ENCODE measurements at regions not wholly inside any gene's neighbourhood (a gene's known extent, or its start where the extent isn't known, plus 50 kb on each side); places are given as distances from the start of the nearest gene placed in this dataset.

- DNase-seq (ENCODE audit: low read depth in 1 of 2, low spot score in 1 of 2): no peak
- Histone ChIP-seq H3K4me3 (replicated peaks; ENCODE audit: insufficient read depth, low read length) (no peak overlapping the region), H3K27ac (replicated peaks) (no peak overlapping the region), H3K27me3 (ENCODE audit: insufficient read depth, poor library complexity, severe bottlenecking) (no peaks in the 10 kb centered on the region)
- TF ChIP-seq CTCF (IDR thresholded peaks at IDR 0.05; ENCODE audit: insufficient read depth, low read length): no peak
- TF ChIP-seq REST (IDR thresholded peaks at IDR 0.05; ENCODE audit: insufficient replicate concordance, low read depth): no peak
- TF ChIP-seq SPI1 (IDR thresholded peaks at IDR 0.05; ENCODE audit: borderline replicate concordance, low read depth): no peak
- no peak for TF ChIP-seq GABPA (IDR thresholded peaks at IDR 0.05; ENCODE audit: low read depth)
- TF ChIP-seq POLR2AphosphoS5 (IDR thresholded peaks at IDR 0.05; ENCODE audit: low read depth): no peak
Observed at GRCh38 chr3:34696831-34697230, 898.4 kb downstream of the PDCD6IP start.

- TF ChIP-seq CTCF (IDR thresholded peaks at IDR 0.05; ENCODE audit: insufficient read depth, low read length) (no peak), POLR2AphosphoS5 (IDR thresholded peaks at IDR 0.05; ENCODE audit: low read depth) (no peak), REST (IDR thresholded peaks at IDR 0.05; ENCODE audit: insufficient replicate concordance, low read depth) (no peak)
- Histone ChIP-seq H3K4me3 (replicated peaks; ENCODE audit: insufficient read depth, low read length) (no peak overlapping the region), H3K27me3 (ENCODE audit: insufficient read depth, poor library complexity, severe bottlenecking) (no peaks in the 10 kb centered on the region), H3K27ac (replicated peaks) (no peak overlapping the region)
- no peak for DNase-seq (ENCODE audit: low read depth in 1 of 2, low spot score in 1 of 2)
Observed at GRCh38 chr3:34703053-34703452, 904.6 kb downstream of the PDCD6IP start.

GRCh38 chr3:34724916-34725499 is 914.3 kb upstream of the ARPP21 start:
- TF ChIP-seq GABPA (IDR thresholded peaks at IDR 0.05; ENCODE audit: low read depth) (no peak), SPI1 (IDR thresholded peaks at IDR 0.05; ENCODE audit: borderline replicate concordance, low read depth) (no peak), REST (IDR thresholded peaks at IDR 0.05; ENCODE audit: insufficient replicate concordance, low read depth) (no peak), CTCF (IDR thresholded peaks at IDR 0.05; ENCODE audit: insufficient read depth, low read length) (no peak), POLR2AphosphoS5 (IDR thresholded peaks at IDR 0.05; ENCODE audit: low read depth) (no peak)
- DNase-seq (ENCODE audit: low read depth in 1 of 2, low spot score in 1 of 2): no peak

More at GRCh38 chr3:34724916-34725499, 914.3 kb upstream of the ARPP21 start:
- H3K27ac ChIP-seq (replicated peaks): no peak overlapping the region
- no peak overlapping the region for H3K4me3 ChIP-seq (replicated peaks; ENCODE audit: insufficient read depth, low read length)
- H3K27me3 ChIP-seq (ENCODE audit: insufficient read depth, poor library complexity, severe bottlenecking): no peaks in the 10 kb centered on the region

Data from HL-60 (cell line).